Right atrium auricular region (tissue), 2 donors: ENCODE measurements at regions not wholly inside any gene's neighbourhood (a gene's known extent, or its start where the extent isn't known, plus 50 kb on each side); places are given as distances from the start of the nearest gene placed in this dataset.

Source experiments
- DNase-seq: peaks from one replicate; pipeline ENCODE4 v3.0.0-alpha.2; 2019; ENCODE audit warnings: low spot score
- H3K27ac ChIP-seq, 2 donors: fragments of 200-600 bp; sonication (generic); 1 replicate in 1 of 2; 2 replicates in 1 of 2; pipeline ENCODE4 v1.5.1; 2016 to 2019
- H3K27me3 ChIP-seq, 2 donors: fragments of 200-600 bp; sonication (generic); one replicate each; pipeline versions ENCODE4 v1.5.1 to v1.6.0; 2017 to 2019
- H3K36me3 ChIP-seq: fragments of 200-600 bp; sonication (generic); one replicate; pipeline ENCODE4 v1.5.1; 2016
- H3K4me1 ChIP-seq, 2 donors: fragments of 200-600 bp; sonication (generic); one replicate each; pipeline versions ENCODE4 v1.5.1 to v1.6.0; 2017 to 2019
- H3K4me3 ChIP-seq, 2 donors: fragments of 200-600 bp; sonication (generic); 1 replicate in 1 of 2; 2 replicates in 1 of 2; pipeline ENCODE4 v1.5.1; 2017 to 2019; ENCODE audit warnings: mild to moderate bottlenecking in 1 of 2, moderate library complexity in 1 of 2
- H3K9me3 ChIP-seq, 2 donors: fragments of 200-600 bp; sonication (generic); one replicate each; pipeline ENCODE4 v1.5.1; 2019
- TF ChIP-seq, protein P1 (sequence below), 2 donors: fragments of 200-600 bp; sonication (generic); IDR thresholded peaks; one replicate each; pipeline ENCODE4 v1.5.1; 2019; ENCODE audit warnings: antibody characterized with exemption in 2 of 2

DNA sequence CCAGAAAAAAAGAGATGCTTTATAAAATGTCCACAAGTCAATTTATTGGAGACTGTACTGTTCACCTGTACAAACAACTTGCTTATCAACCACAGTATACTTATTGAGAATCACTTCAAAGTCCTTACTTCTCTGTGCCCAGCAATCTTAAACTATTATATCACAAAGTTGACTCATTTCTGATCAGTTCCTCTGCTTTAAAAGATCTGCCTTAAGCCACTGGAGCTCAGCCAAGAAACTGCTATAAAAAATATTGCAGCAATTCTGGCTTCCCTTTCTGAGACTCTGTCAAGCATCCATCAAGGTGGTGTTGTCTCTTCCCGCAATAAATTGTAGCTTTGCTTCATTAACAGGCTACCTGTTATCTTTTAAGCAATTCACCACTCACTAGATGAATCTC, 375.2 kb upstream of the SPHKAP start:
- no peak for DNase-seq
- no peaks in the 10 kb centered on the region for H3K9me3 ChIP-seq
- H3K36me3 ChIP-seq, result no peaks in the 10 kb centered on the region
- H3K27ac ChIP-seq, result no peak overlapping the region
- H3K4me1 ChIP-seq, result no peaks in the 10 kb centered on the region
- TF ChIP-seq, protein P1, sequence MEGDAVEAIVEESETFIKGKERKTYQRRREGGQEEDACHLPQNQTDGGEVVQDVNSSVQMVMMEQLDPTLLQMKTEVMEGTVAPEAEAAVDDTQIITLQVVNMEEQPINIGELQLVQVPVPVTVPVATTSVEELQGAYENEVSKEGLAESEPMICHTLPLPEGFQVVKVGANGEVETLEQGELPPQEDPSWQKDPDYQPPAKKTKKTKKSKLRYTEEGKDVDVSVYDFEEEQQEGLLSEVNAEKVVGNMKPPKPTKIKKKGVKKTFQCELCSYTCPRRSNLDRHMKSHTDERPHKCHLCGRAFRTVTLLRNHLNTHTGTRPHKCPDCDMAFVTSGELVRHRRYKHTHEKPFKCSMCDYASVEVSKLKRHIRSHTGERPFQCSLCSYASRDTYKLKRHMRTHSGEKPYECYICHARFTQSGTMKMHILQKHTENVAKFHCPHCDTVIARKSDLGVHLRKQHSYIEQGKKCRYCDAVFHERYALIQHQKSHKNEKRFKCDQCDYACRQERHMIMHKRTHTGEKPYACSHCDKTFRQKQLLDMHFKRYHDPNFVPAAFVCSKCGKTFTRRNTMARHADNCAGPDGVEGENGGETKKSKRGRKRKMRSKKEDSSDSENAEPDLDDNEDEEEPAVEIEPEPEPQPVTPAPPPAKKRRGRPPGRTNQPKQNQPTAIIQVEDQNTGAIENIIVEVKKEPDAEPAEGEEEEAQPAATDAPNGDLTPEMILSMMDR (IDR thresholded peaks at IDR 0.05), result no peak
- H3K4me3 ChIP-seq, result no peak overlapping the region
- H3K27me3 ChIP-seq, result no peaks in the 10 kb centered on the region

DNA sequence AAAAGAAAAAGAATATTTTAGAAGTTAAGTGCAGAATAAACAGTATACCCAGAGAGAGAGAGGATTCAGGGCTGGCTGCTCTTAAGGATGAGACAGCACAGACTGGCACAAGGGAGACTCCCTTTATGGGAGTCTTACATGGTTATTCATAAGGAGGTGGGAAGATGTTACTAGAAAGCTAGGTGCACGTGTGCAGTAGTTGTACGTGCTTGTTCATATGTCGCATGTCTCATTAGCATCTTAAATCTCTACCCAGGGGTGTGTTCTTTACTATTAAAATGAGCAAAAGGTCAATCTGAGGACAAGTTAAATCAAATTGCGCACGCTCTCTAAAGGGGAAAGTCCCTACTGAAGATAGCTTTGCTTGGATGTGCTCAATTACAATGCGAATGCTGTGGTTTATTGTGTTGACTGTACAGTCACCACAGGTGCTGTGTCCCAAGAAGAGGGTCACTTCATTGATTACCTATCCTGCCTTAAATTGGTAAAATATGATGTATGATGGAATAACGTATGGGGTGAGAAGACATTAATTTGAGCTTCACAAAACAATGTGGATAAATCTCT, 368.0 kb upstream of the SPHKAP start:
- no peak overlapping the region for H3K27ac ChIP-seq
- no peak for DNase-seq
- no peaks in the 10 kb centered on the region for H3K4me1 ChIP-seq
- no peaks in the 10 kb centered on the region for H3K27me3 ChIP-seq
- H3K36me3 ChIP-seq, result no peaks in the 10 kb centered on the region
- H3K9me3 ChIP-seq, result peaks cover 0 to 8% of the 10 kb centered on the region in 2 donors
- TF ChIP-seq, protein P1 (IDR thresholded peaks at IDR 0.05), result no peak
- no peak overlapping the region for H3K4me3 ChIP-seq

DNA sequence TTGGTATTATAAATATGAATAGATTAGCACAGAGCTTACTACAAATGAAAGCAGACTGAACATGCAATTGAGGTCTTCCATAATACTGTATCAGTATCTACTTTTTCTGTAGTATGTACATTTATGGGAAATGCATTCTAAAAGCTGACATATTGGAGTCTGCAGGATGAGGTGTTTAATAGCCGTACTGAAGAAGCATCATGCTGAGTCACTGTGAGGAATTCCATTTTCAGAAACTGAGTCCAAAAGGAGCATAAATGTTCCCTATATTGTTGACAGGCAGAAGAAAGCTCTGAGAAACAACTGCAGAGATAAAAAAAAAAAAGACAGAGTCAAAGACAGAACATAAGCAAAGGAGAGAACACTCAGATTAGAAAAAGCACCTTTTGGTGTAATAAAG, 366.7 kb upstream of the SPHKAP start:
- Histone ChIP-seq H3K27ac (no peak overlapping the region), H3K9me3 (peaks cover 0 to 8% of the 10 kb centered on the region in 2 donors), H3K4me3 (no peak overlapping the region), H3K27me3 (no peaks in the 10 kb centered on the region), H3K4me1 (no peaks in the 10 kb centered on the region), H3K36me3 (no peaks in the 10 kb centered on the region)
- no peak for DNase-seq
- TF ChIP-seq, protein P1 (IDR thresholded peaks at IDR 0.05), result no peak

DNA sequence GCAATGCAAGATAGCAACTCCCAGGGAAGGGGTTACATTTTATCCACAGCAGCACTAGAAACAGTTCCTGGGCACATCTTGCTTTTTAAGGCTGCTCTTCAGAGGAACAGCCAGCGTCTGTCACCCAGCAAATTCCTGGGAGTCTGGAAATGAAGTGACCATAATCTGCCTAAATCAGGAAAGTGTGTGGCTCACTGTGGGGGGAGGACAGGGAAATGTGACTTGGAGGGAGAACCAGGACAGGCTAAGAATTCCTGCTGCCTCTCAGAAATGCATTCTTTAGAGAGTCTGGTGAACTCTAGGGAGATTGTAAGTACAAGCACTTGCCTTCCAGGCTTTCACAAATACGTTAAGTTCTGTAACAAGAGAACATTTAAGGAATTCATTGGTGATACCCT, 364.3 kb upstream of the SPHKAP start:
- DNase-seq, result no peak
- no peak overlapping the region for H3K4me3 ChIP-seq

DNA sequence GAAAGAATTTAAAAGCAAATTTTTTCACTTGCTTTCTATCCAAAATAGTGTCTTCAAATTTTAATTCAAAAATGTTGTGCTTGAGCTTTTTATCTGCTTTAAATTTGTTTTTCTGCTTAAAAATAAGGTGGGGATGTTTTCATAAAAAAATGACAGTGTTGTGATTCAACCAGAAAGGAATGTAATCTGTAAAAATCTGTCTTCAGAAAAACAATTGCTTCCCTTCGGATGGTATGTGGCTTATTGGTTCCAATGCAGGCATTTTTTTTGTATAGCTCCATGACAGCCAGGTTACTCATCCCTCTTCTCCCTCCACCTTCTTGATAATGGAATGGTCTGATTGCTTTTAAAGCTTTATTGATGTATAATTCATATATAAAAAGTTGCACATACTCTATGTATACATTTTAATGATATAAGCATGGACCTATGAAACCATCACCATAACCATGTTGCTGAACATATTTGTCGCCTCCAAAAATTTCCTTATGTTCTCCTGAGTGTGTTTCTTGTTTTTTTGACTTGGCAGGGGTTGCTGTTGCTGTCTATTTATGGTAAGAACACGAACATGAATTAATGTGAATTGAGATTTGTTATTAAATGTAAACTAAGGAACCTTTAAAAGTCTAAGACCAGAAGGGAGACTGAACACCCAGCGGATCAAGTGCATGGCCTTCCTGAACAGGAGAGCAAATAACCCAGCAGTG, 363.7 kb upstream of the SPHKAP start:
- TF ChIP-seq, protein P1 (IDR thresholded peaks at IDR 0.05), result no peak
- no peaks in the 10 kb centered on the region for H3K27me3 ChIP-seq
- H3K4me1 ChIP-seq, result no peaks in the 10 kb centered on the region
- no peak overlapping the region for H3K4me3 ChIP-seq
- no peak overlapping the region for H3K27ac ChIP-seq
- DNase-seq, result no peak
- H3K9me3 ChIP-seq, result peaks cover 0 to 8% of the 10 kb centered on the region in 2 donors
- H3K36me3 ChIP-seq, result no peaks in the 10 kb centered on the region

More for the DNA sequence above, 364.3 kb upstream of the SPHKAP start:
- no peak overlapping the region for H3K27ac ChIP-seq
- H3K36me3 ChIP-seq, result no peaks in the 10 kb centered on the region
- TF ChIP-seq, protein P1 (IDR thresholded peaks at IDR 0.05), result no peak
- H3K4me1 ChIP-seq, result no peaks in the 10 kb centered on the region
- no peaks in the 10 kb centered on the region for H3K27me3 ChIP-seq
- H3K9me3 ChIP-seq, result peaks cover 0 to 8% of the 10 kb centered on the region in 2 donors
